Fibroblast of the conjunctiva (primary cell): ENCODE measurements at regions not wholly inside any gene's neighbourhood (a gene's known extent, or its start where the extent isn't known, plus 50 kb on each side); places are given as distances from the start of the nearest gene placed in this dataset.
A peak's percentile ranks its signal among the peaks of the same experiment; 100 is the strongest.

Experiments
- DNase-seq: peaks from one replicate; pipeline ENCODE4 v3.0.0-alpha.2; 2010; ENCODE audit warnings: low read depth

DNA sequence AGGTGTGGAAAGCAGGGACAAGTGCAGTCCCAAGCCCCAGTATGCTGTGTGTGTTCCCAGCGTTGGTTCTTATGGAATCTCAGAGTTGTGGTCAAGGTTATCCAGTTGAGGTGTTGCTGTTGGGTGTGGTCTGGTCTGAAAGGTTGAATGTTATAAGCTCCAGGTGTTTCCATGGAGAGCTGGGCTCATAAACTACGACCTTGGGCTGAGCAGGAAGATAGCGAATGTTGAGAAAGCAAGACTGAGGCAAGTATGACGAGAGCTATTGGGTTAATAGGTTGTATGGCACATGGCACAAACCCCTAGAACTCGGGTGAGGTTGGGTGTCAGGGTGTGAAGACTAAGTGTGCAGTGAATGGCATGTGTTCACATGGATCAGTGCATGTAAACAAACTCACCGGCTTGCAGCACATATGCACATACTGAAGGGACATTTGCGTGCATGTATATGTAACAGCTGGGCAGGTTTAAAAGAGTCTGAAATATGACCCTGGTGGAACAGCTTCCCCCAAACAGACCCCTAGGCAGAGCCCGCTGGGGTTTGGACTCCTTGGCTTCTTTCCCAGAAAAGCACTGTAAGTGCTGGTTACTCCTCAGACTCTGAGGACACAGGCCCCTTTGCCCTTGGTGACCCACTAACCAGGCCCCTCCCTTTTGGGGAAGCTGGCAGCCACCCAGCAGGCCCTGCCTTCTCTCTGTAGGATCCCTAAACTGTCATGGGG lies 117.5 kb downstream of the NAV1 start:
- DNase-seq = peak; percentile 60

DNA sequence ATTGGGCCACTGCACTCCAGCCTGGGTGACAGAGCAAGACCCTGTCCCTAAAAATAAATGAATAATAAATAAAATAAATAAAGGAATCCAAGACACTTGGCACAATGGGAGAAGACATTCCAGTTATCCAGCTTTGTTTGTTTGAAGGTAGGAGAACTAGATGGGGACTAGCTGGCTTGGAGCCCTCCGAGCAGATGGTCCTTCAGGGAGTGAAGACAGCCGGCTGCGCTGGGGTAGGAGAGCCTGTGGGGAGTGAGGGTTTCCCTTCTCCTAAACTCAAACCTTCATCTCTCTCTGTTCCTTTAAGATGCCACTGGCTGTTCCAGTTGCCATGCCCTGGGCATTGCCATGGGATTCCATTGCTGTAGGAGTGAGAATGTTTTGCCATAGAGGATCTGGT lies 120.6 kb downstream of the NAV1 start:
- no peak for DNase-seq

- no peak for DNase-seq
Observed at GRCh38 chr1:201660931-201661822, 122.2 kb downstream of the NAV1 start.

DNA sequence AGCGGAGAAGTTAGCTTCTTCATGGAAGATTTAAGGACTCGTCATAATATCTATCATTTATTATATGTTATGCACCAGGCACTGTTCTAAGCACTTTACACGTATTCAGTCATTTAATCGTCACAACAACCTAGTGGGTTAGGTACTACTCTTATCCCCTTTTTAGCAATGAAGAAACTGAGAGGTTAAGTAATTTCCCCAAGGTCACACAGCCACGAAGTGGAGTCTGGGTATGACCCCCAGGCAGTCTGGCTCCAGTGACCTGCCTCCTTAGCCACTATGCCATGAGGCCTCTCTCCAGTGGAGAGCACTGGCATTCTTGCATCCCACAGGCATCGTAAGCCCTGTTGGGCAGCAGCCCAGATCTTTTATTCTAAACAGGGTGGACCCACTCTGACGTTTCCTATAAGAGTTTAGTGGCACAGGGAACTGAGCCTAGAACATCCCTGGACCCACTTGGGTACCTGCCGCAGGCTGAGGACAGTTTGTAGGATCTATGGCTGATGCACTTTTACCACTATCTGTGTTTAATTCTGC lies 123.0 kb downstream of the NAV1 start:
- no peak for DNase-seq

GRCh38 chr1:201662646-201663045 lies 123.7 kb downstream of the NAV1 start:
- DNase-seq = no peak

DNA sequence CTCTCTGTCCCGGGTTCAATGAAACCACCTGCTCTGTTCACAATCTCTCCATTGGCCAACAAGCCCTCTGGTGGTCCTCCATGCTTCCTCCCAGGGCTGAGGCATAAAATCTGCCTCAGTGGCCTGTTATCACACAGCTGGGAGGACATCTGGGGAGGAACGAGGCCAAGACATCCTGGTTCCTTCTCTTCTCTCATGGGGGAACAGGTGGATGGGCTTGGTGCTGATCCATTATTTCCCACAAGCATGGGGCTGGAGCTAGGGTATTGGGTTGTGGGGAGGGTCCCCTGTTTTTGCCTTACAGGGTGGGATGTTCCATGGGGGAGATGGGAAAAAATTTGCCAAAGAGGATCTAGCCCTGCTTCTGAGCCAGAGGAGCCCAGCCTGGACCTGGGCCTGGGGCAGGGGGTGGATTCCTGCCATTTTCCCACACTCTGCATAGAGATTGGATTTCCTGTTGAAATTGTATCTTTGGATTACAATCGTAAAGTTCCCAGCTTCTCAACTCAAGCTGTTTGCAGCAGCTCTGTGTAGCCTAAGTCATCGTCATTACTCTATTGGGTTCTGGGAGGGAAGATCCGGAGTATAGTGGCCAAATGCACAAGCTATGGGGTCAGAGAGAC lies 124.7 kb downstream of the NAV1 start:
- DNase-seq = no peak

DNA sequence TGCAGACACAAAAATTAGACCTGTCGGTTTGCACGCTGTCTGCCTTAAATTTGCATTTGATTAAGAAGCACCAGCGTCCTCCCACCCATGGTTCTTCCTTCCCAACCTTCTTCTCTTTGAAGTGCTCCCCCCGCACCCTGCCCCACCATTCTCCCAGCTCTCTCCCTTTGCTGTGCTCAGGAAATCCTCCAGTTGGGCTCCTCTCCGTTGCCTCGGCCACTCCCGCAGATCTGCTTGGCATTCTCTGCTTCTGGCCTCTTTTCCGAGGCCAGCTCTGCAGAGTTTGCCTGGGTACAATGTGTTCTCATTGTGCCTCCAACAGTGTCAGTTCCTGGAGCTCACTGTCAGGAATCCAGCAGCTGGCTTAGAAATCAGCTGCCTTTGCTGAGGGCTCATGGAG lies 126.1 kb downstream of the NAV1 start:
- DNase-seq = no peak

DNA sequence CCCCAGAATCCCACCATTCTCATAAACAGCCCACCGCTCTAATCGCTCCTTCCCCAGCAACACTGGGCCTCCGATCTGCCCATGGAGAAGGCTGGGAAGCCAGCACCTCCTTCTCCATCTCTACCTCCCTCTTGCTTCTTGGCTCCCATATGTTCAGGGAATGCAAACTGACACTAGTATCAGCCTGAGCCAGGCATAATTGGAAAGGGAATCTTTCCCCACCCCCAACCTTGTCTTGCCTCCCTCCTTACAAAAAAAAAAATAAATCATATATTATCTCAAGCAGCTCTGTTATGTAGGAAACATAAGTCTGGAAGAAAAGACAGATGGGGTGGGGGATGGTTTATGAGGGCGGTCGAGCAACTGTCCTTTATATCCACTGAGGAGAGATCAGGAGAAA lies 127.2 kb downstream of the NAV1 start:
- DNase-seq = no peak

DNA sequence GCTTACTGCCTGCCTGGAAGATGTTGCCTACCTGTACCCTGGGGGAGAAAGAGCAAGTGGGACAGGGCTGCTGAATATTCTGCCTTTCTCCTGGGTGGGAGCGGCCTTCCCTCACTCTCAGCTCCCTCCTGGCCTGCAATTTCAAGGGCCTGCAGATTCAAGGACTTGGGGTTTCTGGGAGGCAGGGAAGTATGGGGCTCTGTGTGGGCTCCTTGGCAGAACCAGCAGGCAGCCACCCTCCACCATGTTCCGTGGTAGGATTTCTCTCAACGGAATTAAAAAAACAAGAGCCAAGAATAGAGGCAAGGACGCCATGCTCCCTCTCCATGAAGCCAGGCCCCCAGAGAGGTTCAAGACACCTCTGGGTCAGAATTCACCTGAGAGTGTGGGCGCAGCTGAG lies 127.7 kb downstream of the NAV1 start:
- no peak for DNase-seq

DNA sequence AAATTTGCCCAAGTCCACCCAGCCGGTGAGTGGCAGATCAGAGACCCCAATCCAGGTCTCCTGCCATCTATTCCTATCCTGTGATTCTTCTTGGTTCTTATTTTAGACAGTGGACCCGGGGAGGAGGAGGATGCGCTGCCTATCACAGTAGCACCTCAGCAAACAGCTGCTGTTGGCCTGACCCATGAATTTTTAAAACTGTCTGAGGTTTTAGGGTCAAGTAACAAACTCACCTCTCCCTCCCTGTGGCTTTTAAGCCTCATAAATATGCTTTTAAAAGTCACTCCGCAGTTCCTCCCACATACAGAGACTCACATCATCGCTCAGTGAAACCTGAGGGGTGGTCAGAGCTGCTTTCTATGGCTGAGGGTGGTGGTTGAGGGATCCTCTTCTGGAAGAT lies 128.6 kb downstream of the NAV1 start:
- no peak for DNase-seq

DNA sequence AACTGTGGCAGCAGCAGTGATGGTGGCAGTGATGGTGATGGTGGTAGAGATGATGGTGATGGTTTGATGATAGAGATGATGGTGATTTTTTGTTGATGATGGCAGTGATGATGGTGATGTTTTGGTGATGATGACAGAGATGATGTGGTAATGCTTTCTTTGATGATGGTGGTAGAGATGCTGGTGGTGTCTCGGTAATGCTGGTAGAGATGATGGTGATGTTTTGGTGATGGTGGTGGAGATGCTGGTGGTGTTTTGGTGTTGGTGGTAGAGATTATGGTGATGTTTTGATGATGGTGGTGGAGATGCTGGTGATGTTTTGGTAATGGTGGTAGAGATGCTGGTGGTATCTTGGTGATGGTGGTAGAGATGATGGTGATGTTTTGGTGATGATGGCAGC lies 131.6 kb downstream of the NAV1 start:
- no peak for DNase-seq

GRCh38 chr1:201672685-201673084 lies 133.8 kb downstream of the NAV1 start:
- no peak for DNase-seq

GRCh38 chr1:201673093-201673492 lies 134.2 kb downstream of the NAV1 start:
- no peak for DNase-seq

DNA sequence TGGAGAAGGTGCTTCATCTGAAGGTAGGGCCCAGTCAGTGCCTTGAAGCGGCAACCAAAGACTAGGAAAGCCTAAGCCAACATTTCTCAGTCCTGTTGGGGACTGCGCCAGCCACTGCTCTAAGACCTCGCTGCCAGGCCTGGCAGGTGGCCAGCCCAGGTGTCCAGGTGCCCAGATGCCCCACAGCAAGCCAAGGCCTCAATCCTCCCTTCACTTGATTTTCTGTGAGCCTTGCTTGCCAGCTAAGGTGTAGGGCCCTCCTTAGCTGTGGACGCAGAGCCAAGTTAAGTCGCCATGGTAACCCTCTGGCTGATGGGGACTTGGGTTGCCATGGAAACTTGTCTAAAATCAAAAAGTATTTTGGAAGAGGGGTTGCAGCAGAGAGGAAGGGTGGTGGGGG lies 135.0 kb downstream of the NAV1 start:
- no peak for DNase-seq

DNA sequence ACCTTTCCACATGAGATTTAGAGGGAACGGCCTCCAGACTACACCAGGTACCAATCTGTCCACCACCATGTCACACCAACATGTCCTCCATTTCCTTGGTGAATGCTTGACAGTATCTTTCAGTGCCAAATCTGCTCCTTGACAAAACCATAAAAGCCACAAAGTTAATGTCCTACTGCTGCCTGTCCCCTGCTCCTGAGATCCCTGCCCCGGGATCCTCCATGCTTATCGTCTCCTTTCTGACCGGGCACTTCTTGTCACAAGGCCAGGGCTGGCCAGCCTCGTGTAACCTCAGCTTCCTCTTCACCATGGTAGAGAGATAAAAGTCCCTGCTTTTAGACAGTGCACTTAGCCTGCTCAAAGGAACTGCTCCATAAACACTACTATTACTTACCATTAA lies 136.2 kb downstream of the NAV1 start:
- DNase-seq = no peak

GRCh38 chr1:201676197-201676596 lies 137.3 kb downstream of the NAV1 start:
- DNase-seq = no peak

GRCh38 chr1:201676641-201677040 lies 137.7 kb downstream of the NAV1 start:
- DNase-seq = no peak

DNA sequence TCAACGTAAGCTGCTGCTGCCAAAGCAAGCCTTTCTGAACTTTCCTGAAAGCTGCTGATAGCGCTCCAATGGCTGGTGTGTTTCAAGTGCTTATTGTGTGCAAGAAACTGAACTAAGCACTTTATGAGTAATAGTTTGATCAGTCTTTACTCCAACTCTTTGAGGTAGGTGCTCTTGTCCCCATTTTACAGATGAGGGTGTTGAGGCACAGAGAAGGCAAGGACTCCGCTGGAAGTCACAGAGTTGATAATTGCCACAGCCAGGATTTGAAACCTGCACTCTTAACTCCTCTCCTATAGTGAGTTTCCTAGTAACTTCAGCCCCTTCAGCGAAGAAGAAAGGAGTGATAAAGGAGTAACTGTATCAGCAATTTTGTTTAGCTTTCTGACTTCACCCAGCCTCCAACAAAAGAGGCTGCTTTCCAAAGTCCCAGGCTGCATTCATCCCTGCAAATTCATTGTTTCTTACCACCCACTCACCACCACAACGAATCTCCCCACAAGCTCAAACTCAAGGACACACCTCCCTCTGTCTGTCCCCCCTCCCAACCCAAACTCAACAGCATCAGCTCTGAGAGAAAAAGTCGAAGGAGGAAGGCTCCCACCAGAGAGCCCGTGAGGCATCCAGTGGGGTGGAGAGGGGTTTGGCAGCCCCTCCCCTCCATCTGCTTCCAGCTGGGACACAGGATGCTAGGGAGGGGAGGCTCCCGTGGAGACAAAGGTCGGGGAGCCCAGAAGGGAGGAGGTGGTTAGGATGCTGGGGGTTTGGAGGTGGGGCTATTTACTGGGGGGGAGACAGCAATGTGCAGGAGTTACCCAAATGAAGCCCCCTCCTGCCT lies 139.6 kb downstream of the NAV1 start:
- no peak for DNase-seq

DNA sequence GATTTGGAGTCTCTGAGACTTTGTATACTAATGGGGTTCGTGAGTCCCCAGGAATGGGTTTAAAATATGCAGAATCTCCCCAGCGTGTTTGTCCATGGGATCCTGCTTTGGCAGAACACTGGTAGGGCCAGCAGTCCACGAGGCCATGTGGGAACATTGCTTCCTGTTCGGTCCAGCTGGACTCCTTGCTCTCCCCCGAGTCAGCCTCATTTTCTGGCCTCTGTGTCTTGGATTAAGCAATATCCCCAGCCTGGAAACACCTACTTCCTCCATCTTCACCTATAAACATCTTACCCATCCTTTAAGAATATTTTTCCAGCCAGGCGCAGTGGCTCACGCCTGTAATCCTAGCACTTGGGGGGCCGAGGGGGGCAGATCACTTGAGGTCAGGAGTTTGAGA lies 142.4 kb downstream of the NAV1 start:
- no peak for DNase-seq

GRCh38 chr1:201682964-201683363 lies 144.0 kb downstream of the NAV1 start:
- no peak for DNase-seq

DNA sequence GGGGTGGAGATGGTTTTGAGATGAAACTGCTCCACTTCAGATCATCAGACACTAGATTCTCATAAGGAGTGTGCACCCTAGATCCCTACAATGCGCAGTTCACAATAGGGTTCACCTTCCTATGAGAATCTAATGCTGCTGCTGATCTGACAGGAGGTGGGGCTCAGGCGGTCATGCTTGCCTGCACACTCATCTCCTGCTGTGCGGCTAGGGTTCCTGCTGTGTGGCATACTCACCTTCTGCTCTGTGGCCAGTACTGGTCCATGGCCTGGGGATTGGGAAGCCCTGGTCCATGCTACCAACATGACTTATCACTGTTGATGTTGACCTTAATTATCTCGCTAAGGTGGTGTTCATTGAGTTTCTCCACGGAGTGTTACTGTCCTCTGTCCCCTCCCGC lies 144.5 kb downstream of the NAV1 start:
- DNase-seq = no peak

DNA sequence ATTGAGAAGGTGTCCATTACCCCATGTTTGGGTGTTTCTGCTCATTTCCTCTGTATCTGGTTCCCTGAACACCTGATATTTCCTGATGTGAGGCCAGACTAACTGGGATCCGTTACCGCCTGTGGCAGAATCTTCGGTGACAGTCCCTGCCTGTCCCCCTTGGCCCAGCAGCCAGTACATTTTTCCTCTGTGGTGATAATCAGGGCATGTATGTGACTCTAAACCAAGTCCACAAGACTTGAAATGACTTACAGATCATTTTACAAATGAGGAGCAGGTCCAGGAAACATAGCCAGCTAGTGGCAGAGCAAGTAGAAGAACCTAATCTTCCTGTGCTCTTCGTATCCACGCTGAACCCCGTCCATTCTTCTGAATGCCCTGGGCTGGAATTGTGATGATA lies 143.5 kb upstream of the IPO9 start:
- no peak for DNase-seq
